BLaER1 treated with 17β-estradiol and CSF1 and Interleukin-3, amounts not matched to agents 10 nM and 100 nM (cell line): ENCODE measurements at regions not wholly inside any gene's neighbourhood (a gene's known extent, or its start where the extent isn't known, plus 50 kb on each side); places are given as distances from the start of the nearest gene placed in this dataset.

Experiments used
- H3K27ac ChIP-seq, 11 experiments: shearing (Covaris generic); formaldehyde crosslinking; 2 replicates each; pipeline ENCODE4 v1.8.1; 2022
- H3K27me3 ChIP-seq, 11 experiments: shearing (Covaris generic); formaldehyde crosslinking; 2 replicates each; pipeline ENCODE4 v1.8.1; 2022
- H3K36me3 ChIP-seq, 11 experiments: shearing (Covaris generic); formaldehyde crosslinking; 2 replicates each; pipeline ENCODE4 v1.8.1; 2022
- H3K4me1 ChIP-seq, 10 experiments: shearing (Covaris generic); formaldehyde crosslinking; 2 replicates each; pipeline ENCODE4 v1.8.1; 2022
- H3K4me2 ChIP-seq, 11 experiments: shearing (Covaris generic); formaldehyde crosslinking; 2 replicates each; pipeline ENCODE4 v1.8.1; 2022
- H3K4me3 ChIP-seq, 10 experiments: shearing (Covaris generic); formaldehyde crosslinking; 2 replicates each; pipeline ENCODE4 v1.8.1; 2022
- H3K9ac ChIP-seq, 11 experiments: shearing (Covaris generic); formaldehyde crosslinking; 2 replicates each; pipeline ENCODE4 v1.8.1; 2022
- H3K9me3 ChIP-seq, 11 experiments: shearing (Covaris generic); formaldehyde crosslinking; replicated peaks in 1 of 11; 2 replicates each; pipeline ENCODE4 v1.8.1; 2022
- H4K20me1 ChIP-seq, 11 experiments: shearing (Covaris generic); formaldehyde crosslinking; 2 replicates each; pipeline ENCODE4 v1.8.1; 2022
- Cebpa-rat ChIP-seq, 11 experiments: shearing (Covaris generic); IDR thresholded peaks; 2 replicates each; pipeline ENCODE4 v1.8.1; 2022

GRCh38 chr1:29698626-29699025 is 462.3 kb downstream of the PTPRU start:
- Histone ChIP-seq H3K27ac (no peak overlapping the region; a peak in 1 of 22 replicates), H3K27me3 (no peaks in the 10 kb centered on the region), H3K4me2 (peak overlapping the region in 5 of 11 experiments; percentile 4 to 46 (median 30); a peak in 2 of 22 replicates), H3K4me3 (no peak overlapping the region), H3K9ac (no peak overlapping the region), H3K36me3 (no peaks in the 10 kb centered on the region), H4K20me1 (no peaks in the 10 kb centered on the region), H3K9me3 (peaks cover 0 to 8% (median 7%) of the 10 kb centered on the region in 11 experiments; a peak in 13 of 22 replicates), H3K4me1 (peaks cover 0 to 14% (median 7%) of the 10 kb centered on the region in 10 experiments; a peak in 10 of 20 replicates)
- no peak for TF ChIP-seq Cebpa-rat (IDR thresholded peaks at IDR 0.05)

- peak overlapping the region in 5 of 11 experiments; percentile 4 to 46 (median 30); a peak in 4 of 22 replicates for H3K4me2 ChIP-seq
- H4K20me1 ChIP-seq, result no peaks in the 10 kb centered on the region
- no peak overlapping the region for H3K9ac ChIP-seq
- H3K27ac ChIP-seq, result no peak overlapping the region; a peak in 1 of 22 replicates
- peaks cover 0 to 13% (median 9%) of the 10 kb centered on the region in 11 experiments; a peak in 15 of 22 replicates for H3K9me3 ChIP-seq
- no peaks in the 10 kb centered on the region for H3K36me3 ChIP-seq
- no peak for TF ChIP-seq Cebpa-rat (IDR thresholded peaks at IDR 0.05)
- H3K27me3 ChIP-seq, result no peaks in the 10 kb centered on the region
- no peak overlapping the region for H3K4me3 ChIP-seq
- H3K4me1 ChIP-seq, result peaks cover 0 to 14% (median 8%) of the 10 kb centered on the region in 10 experiments; a peak in 13 of 20 replicates
Observed at GRCh38 chr1:29698033-29698432, 461.7 kb downstream of the PTPRU start.

- H3K36me3 ChIP-seq, result no peaks in the 10 kb centered on the region
- H3K4me2 ChIP-seq, result 0 out of 22 replicates have a peak overlapping the region, but pooled peaks of 1 of the 11 experiments have one; percentile 30
- TF ChIP-seq Cebpa-rat (IDR thresholded peaks at IDR 0.05), result no peak
- H3K4me3 ChIP-seq, result no peak overlapping the region
- no peak overlapping the region for H3K9ac ChIP-seq
- peaks cover 0 to 16% (median 9%) of the 10 kb centered on the region in 11 experiments; a peak in 15 of 22 replicates for H3K9me3 ChIP-seq
- no peak overlapping the region for H3K27ac ChIP-seq
- no peaks in the 10 kb centered on the region for H4K20me1 ChIP-seq
- H3K27me3 ChIP-seq, result no peaks in the 10 kb centered on the region
- peaks cover 2 to 20% (median 13%) of the 10 kb centered on the region in 10 experiments for H3K4me1 ChIP-seq
Observed at GRCh38 chr1:29697391-29697780, 461.1 kb downstream of the PTPRU start.

GRCh38 chr1:29696656-29697390 is 460.5 kb downstream of the PTPRU start:
- no peak overlapping the region for H3K27ac ChIP-seq
- H3K9ac ChIP-seq, result no peak overlapping the region
- H3K9me3 ChIP-seq, result peaks cover 0 to 16% (median 9%) of the 10 kb centered on the region in 11 experiments; a peak in 15 of 22 replicates
- H3K27me3 ChIP-seq, result no peaks in the 10 kb centered on the region
- H3K4me3 ChIP-seq, result no peak overlapping the region
- no peak overlapping the region for H3K4me2 ChIP-seq
- peaks cover 8 to 25% (median 19%) of the 10 kb centered on the region in 10 experiments for H3K4me1 ChIP-seq
- H4K20me1 ChIP-seq, result no peaks in the 10 kb centered on the region
- H3K36me3 ChIP-seq, result no peaks in the 10 kb centered on the region
- no peak for TF ChIP-seq Cebpa-rat (IDR thresholded peaks at IDR 0.05)

GRCh38 chr1:29695803-29696202 is 459.5 kb downstream of the PTPRU start:
- Histone ChIP-seq H3K4me1 (peaks cover 18 to 35% (median 29%) of the 10 kb centered on the region in 10 experiments), H3K27ac (no peak overlapping the region), H3K9ac (no peak overlapping the region), H3K4me2 (no peak overlapping the region), H4K20me1 (no peaks in the 10 kb centered on the region), H3K4me3 (no peak overlapping the region), H3K27me3 (peaks cover 0 to 1% (median 0%) of the 10 kb centered on the region in 11 experiments; a peak in 1 of 22 replicates), H3K36me3 (no peaks in the 10 kb centered on the region), H3K9me3 (peaks cover 0 to 16% (median 9%) of the 10 kb centered on the region in 11 experiments; a peak in 15 of 22 replicates)
- TF ChIP-seq Cebpa-rat (IDR thresholded peaks at IDR 0.05), result no peak

- no peak for TF ChIP-seq Cebpa-rat (IDR thresholded peaks at IDR 0.05)
- Histone ChIP-seq H3K27ac (no peak overlapping the region), H3K36me3 (no peaks in the 10 kb centered on the region), H3K4me2 (no peak overlapping the region), H4K20me1 (no peaks in the 10 kb centered on the region), H3K9me3 (peaks cover 0 to 16% (median 9%) of the 10 kb centered on the region in 11 experiments; a peak in 15 of 22 replicates), H3K27me3 (peaks cover 0 to 3% (median 0%) of the 10 kb centered on the region in 11 experiments; a peak in 1 of 22 replicates), H3K4me3 (no peak overlapping the region), H3K4me1 (peaks cover 26 to 43% (median 34%) of the 10 kb centered on the region in 10 experiments), H3K9ac (no peak overlapping the region)
Observed at GRCh38 chr1:29695036-29695435, 458.7 kb downstream of the PTPRU start.

- H3K36me3 ChIP-seq, result no peaks in the 10 kb centered on the region
- peak overlapping the region; percentile 73 to 96 (median 88); a peak in 21 of 22 replicates for H3K4me2 ChIP-seq
- peak overlapping the region in 1 of 11 experiments; percentile 29; a peak in 2 of 22 replicates for H3K9ac ChIP-seq
- peaks cover 0 to 3% (median 0%) of the 10 kb centered on the region in 11 experiments; a peak in 1 of 22 replicates for H3K27me3 ChIP-seq
- no peak for TF ChIP-seq Cebpa-rat (IDR thresholded peaks at IDR 0.05)
- peak overlapping the region in 8 of 11 experiments; percentile 12 to 82 (median 42); a peak in 10 of 22 replicates for H3K27ac ChIP-seq
- H3K9me3 ChIP-seq, result peaks cover 0 to 16% (median 9%) of the 10 kb centered on the region in 11 experiments; a peak in 15 of 22 replicates
- H3K4me3 ChIP-seq, result no peak overlapping the region
- H3K4me1 ChIP-seq, result peaks cover 49 to 73% (median 62%) of the 10 kb centered on the region in 10 experiments
- no peaks in the 10 kb centered on the region for H4K20me1 ChIP-seq
Observed at GRCh38 chr1:29691499-29691898, 455.2 kb downstream of the PTPRU start.

- Histone ChIP-seq H3K9me3 (peaks cover 0 to 16% (median 9%) of the 10 kb centered on the region in 11 experiments; a peak in 15 of 22 replicates), H3K4me2 (peak overlapping the region; percentile 73 to 96 (median 88)), H3K4me3 (no peak overlapping the region; a peak in 1 of 20 replicates), H3K9ac (peak overlapping the region in 1 of 11 experiments; percentile 56; a peak in 1 of 22 replicates), H3K27me3 (peaks cover 0 to 3% (median 0%) of the 10 kb centered on the region in 11 experiments; a peak in 1 of 22 replicates), H3K4me1 (peaks cover 51 to 87% (median 74%) of the 10 kb centered on the region in 10 experiments), H3K36me3 (no peaks in the 10 kb centered on the region), H4K20me1 (no peaks in the 10 kb centered on the region), H3K27ac (peak overlapping the region in 6 of 11 experiments; percentile 33 to 82 (median 76); a peak in 13 of 22 replicates)
- TF ChIP-seq Cebpa-rat (IDR thresholded peaks at IDR 0.05), result no peak
Observed at GRCh38 chr1:29690156-29690555, 453.8 kb downstream of the PTPRU start.
